GM13976 (cell line): ENCODE measurements at regions not wholly inside any gene's neighbourhood (a gene's known extent, or its start where the extent isn't known, plus 50 kb on each side); places are given as distances from the start of the nearest gene placed in this dataset.

ENCODE experiments used
- DNase-seq: peaks from one replicate; pipeline ENCODE4 v3.0.0; 2012; ENCODE audit warnings: low spot score
- in situ Hi-C: fragments of 300-500 bp; cut with MboI; formaldehyde crosslinking; loops from one replicate; pipeline ENCODE4 v1.12.0; 2022; ENCODE audit warnings: low sequenced_read_pairs, mixed read lengths, inconsistent platforms; ENCODE audit not compliant: unreplicated experiment
- TF ChIP-seq, protein P1 (sequence below): IDR thresholded peaks from 2 replicates; pipeline ENCODE4 v1.5.1; 2012; ENCODE audit warnings: borderline replicate concordance, mild to moderate bottlenecking; ENCODE audit not compliant: insufficient read depth; ENCODE audit errors: extremely low read depth, missing control alignments, control extremely low read depth

DNA sequence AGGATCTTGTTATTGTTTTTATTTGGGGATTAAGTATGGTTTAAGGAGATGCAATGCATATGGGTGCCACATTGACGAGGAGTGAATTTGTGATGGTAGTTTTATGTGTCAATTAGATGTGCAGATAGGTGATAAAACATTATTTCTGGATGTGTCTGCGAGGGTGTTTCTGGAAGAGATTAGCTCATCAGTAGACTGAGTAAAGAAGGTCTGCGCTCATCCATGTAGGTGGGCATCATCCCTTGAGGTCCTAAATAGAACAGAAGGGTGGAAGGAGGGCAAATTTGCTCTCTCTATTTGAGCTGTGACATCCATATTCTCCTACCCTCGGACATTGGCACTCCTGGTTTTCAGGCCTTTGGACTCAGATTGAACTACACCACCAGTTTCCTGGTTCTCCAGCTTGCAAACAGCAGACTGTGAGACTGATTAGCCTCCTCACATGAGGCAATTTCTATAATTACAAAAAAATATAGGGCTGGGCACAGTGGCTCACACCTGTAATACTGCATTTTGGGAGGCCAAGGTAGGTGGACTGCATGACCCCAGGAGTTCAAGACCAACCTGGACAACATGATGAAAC lies 118.2 kb upstream of the ZNF678 start:
- no peak for DNase-seq
- TF ChIP-seq, protein P1, sequence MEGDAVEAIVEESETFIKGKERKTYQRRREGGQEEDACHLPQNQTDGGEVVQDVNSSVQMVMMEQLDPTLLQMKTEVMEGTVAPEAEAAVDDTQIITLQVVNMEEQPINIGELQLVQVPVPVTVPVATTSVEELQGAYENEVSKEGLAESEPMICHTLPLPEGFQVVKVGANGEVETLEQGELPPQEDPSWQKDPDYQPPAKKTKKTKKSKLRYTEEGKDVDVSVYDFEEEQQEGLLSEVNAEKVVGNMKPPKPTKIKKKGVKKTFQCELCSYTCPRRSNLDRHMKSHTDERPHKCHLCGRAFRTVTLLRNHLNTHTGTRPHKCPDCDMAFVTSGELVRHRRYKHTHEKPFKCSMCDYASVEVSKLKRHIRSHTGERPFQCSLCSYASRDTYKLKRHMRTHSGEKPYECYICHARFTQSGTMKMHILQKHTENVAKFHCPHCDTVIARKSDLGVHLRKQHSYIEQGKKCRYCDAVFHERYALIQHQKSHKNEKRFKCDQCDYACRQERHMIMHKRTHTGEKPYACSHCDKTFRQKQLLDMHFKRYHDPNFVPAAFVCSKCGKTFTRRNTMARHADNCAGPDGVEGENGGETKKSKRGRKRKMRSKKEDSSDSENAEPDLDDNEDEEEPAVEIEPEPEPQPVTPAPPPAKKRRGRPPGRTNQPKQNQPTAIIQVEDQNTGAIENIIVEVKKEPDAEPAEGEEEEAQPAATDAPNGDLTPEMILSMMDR: no peak
- in situ Hi-C loops: loop anchor here (25.0 kb wide), 2 partner anchors 533 to 808 kb away; no protein-coding TSS in a partner anchor

DNA sequence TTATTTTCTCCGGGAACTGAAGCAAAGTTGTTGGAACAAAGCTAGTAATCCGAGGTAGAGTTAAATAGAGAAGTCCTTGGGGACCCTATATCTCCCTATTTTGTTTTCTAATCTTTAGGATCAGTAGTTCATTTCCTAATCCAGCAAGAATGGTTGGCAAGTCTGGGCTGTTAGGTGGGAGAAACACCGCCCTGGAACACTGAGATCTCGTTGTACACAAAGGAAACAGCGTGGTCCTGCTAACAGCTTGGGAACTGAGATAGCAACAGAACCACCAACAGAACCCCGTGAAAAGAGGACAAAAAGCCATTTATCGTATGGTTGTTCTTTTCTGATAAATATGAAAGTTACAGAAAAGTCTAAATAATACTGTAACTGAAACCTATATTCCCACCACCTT lies 121.9 kb upstream of the CDC42BPA start:
- in situ Hi-C loops: loop anchor here (25.0 kb wide), 2 partner anchors 528 to 803 kb away; no protein-coding TSS in a partner anchor
- TF ChIP-seq, protein P1: no peak
- DNase-seq: no peak

DNA sequence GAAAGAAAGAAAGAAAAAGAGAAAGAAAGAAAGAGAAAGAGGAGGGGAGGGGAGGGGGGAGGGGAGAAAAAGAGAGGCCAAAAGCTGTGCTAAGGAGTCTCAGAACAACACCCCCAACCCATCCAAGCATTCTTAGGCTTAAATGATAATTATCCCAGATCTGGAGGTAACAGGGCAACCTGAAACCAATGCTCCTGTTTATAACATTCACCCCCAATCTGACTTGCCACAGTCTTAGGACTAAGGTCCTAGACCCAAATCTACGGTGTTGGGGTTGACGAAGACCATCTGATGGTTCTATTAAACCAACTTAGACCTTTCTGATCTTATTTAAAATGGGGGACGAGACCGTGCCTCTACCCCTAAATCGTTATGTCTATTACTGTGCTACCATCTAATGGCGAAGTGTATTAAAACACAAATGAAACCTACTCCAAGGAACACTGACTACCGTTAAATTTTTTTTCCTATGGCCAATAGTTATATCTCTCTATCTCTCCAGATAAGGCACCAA lies 119.3 kb upstream of the CDC42BPA start:
- in situ Hi-C loops: loop anchor here (25.0 kb wide), 2 partner anchors 525 to 800 kb away; no protein-coding TSS in a partner anchor
- peak; percentile 50 for DNase-seq
- TF ChIP-seq, protein P1: no peak

DNA sequence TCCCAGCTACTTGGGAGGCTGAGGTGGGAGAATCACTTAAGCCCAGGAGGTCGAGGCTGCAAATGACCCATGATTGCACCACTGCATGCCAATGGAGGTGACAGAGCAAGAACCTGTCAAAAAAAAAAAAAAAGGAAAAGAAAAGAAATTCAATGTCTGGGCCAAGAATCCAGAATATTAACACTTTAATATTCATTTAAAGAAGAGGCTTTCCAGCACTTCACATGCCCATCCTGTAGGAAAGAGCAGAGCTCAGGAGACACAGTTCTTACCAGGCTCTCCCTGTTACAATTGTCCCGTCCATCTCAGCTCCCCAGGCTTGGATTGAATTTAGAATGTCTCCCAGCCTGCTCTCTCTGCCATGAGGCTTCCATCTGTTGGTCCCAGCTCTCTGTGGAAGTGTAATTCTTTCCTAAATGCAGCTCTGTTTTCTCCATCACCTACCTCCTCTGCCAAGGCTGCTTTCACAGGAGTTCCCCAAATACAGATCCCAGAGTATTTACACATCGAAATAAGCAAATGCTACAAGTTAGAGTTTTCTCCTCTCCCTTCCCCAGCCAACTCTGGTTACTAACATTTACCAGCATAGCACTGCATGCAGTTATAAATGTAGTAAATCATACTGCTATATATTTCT lies 116.6 kb upstream of the CDC42BPA start:
- DNase-seq: no peak
- TF ChIP-seq, protein P1: no peak
- in situ Hi-C loops: loop anchor here (25.0 kb wide), 2 partner anchors 523 to 798 kb away; no protein-coding TSS in a partner anchor

DNA sequence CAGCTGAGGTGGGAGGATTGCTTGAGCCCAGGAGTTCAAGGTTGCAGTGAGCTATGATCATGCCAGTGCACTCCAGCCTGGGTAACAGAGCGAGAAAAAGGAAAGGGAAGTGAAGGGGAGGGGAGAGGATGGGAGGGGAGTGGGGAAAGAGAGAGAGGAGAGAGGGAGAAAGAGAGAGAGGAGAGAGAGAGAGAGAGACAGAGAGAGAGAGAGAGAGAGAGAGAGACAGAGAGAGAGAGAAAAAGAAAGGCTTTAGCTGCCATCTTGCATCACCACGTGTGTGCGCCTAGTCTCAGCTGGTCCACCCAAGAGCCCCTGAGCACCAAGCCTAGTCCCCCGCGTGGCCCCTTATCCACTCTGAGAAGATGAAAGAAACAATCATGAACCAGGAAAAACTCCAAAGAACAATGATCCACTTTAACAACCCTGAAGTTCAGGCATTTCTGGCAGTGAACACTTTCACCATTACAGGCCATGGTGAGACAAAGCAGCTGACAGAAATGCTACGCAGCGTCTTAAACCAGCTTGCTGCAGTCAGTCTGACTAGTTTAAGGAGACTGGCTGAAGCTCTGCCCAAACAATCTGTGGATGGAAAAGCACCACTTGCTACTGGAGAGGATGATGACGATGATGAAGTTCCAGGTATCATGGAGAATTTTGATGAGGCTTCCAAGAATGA lies 115.5 kb upstream of the CDC42BPA start:
- TF ChIP-seq, protein P1: no peak
- in situ Hi-C loops: loop anchor here (25.0 kb wide), 2 partner anchors 522 to 797 kb away; no protein-coding TSS in a partner anchor
- no peak for DNase-seq

DNA sequence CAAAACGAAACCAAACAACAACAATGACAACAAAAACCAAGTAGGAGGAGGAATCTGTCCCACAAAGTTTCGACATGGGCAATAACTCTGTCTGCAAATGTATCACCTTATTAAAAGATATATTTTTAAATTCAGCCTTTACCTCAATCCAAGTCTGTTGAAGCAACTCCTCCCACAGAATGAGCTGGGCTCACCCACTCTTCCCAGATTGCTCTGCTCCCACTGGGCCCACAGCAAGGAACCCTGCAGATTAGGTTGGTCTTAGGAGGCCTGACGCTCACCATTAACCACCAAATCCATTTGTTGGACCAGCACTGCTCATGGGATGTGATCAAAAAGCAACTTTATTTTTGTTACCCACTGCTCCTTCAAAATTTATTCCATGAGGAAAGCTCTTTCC lies 114.7 kb upstream of the CDC42BPA start:
- DNase-seq: no peak
- TF ChIP-seq, protein P1: no peak
- in situ Hi-C loops: loop anchor here (25.0 kb wide), 2 partner anchors 521 to 796 kb away; no protein-coding TSS in a partner anchor
